ENCODE measurements at regions not wholly inside any gene's neighbourhood (a gene's known extent, or its start where the extent isn't known, plus 50 kb on each side); places are given as distances from the start of the nearest gene placed in this dataset.

DNA sequence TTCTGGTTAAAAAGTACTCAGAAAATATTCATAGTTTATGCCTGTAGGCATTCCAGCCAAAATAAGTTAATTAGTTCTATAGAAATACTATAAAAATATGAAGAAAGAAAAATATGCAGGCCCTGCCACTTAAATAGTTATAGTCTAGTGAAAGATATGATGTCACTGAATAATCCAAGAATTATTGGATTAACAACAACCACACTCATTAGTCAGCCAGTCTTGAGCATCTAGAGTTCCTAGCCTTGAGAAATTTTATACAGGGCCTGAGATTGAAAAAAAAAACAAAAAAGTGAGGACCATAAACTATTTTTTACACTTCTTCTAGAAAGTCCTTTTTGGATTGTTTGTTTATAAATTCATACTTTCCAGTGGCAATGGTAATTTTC, 823.0 kb downstream of the FAT4 start:
- TF ChIP-seq, protein P1, sequence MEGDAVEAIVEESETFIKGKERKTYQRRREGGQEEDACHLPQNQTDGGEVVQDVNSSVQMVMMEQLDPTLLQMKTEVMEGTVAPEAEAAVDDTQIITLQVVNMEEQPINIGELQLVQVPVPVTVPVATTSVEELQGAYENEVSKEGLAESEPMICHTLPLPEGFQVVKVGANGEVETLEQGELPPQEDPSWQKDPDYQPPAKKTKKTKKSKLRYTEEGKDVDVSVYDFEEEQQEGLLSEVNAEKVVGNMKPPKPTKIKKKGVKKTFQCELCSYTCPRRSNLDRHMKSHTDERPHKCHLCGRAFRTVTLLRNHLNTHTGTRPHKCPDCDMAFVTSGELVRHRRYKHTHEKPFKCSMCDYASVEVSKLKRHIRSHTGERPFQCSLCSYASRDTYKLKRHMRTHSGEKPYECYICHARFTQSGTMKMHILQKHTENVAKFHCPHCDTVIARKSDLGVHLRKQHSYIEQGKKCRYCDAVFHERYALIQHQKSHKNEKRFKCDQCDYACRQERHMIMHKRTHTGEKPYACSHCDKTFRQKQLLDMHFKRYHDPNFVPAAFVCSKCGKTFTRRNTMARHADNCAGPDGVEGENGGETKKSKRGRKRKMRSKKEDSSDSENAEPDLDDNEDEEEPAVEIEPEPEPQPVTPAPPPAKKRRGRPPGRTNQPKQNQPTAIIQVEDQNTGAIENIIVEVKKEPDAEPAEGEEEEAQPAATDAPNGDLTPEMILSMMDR (IDR thresholded peaks at IDR 0.05; ENCODE audit: insufficient read depth, low read length), result no peak
- TF ChIP-seq, protein P2, sequence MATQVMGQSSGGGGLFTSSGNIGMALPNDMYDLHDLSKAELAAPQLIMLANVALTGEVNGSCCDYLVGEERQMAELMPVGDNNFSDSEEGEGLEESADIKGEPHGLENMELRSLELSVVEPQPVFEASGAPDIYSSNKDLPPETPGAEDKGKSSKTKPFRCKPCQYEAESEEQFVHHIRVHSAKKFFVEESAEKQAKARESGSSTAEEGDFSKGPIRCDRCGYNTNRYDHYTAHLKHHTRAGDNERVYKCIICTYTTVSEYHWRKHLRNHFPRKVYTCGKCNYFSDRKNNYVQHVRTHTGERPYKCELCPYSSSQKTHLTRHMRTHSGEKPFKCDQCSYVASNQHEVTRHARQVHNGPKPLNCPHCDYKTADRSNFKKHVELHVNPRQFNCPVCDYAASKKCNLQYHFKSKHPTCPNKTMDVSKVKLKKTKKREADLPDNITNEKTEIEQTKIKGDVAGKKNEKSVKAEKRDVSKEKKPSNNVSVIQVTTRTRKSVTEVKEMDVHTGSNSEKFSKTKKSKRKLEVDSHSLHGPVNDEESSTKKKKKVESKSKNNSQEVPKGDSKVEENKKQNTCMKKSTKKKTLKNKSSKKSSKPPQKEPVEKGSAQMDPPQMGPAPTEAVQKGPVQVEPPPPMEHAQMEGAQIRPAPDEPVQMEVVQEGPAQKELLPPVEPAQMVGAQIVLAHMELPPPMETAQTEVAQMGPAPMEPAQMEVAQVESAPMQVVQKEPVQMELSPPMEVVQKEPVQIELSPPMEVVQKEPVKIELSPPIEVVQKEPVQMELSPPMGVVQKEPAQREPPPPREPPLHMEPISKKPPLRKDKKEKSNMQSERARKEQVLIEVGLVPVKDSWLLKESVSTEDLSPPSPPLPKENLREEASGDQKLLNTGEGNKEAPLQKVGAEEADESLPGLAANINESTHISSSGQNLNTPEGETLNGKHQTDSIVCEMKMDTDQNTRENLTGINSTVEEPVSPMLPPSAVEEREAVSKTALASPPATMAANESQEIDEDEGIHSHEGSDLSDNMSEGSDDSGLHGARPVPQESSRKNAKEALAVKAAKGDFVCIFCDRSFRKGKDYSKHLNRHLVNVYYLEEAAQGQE (IDR thresholded peaks at IDR 0.05; ENCODE audit: insufficient replicate concordance, low read depth), result no peak
- TF ChIP-seq POLR2AphosphoS5 (IDR thresholded peaks at IDR 0.05; ENCODE audit: low read depth) (no peak), GABPA (IDR thresholded peaks at IDR 0.05; ENCODE audit: low read depth) (no peak)

Data from HL-60 (cell line).